ENCODE measurements at regions not wholly inside any gene's neighbourhood (a gene's known extent, or its start where the extent isn't known, plus 50 kb on each side); places are given as distances from the start of the nearest gene placed in this dataset.

DNA sequence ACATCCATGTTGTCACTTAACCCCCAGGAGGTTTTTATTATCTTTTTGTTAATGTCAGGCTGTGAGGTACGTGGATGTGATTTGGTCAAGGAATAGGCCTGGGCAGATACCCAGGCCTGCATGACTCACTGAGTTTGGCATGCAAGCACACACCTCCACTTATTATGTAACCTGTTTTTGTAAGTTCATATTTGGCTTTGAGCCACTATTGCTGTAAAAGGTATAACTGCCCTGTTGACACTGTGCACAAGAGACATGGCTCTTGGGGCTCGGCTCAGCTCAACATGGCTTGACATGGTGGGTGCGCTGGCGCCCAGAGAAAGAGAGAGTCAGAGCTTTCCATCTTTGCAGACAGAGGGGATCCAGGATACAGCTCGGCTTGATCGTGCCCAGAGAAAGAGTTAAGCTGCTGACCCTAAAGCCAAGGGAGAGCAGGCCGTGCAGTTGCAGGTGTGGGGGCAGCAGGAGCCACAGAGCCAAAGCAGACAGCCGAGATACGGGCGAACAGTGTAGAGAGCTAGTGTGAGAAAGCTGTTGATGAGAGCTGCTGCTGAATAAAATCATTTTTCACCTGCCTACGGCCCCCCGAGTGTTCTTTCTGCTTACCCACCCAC, 67.9 kb upstream of the UNC13C start:
- TF ChIP-seq, protein P1, sequence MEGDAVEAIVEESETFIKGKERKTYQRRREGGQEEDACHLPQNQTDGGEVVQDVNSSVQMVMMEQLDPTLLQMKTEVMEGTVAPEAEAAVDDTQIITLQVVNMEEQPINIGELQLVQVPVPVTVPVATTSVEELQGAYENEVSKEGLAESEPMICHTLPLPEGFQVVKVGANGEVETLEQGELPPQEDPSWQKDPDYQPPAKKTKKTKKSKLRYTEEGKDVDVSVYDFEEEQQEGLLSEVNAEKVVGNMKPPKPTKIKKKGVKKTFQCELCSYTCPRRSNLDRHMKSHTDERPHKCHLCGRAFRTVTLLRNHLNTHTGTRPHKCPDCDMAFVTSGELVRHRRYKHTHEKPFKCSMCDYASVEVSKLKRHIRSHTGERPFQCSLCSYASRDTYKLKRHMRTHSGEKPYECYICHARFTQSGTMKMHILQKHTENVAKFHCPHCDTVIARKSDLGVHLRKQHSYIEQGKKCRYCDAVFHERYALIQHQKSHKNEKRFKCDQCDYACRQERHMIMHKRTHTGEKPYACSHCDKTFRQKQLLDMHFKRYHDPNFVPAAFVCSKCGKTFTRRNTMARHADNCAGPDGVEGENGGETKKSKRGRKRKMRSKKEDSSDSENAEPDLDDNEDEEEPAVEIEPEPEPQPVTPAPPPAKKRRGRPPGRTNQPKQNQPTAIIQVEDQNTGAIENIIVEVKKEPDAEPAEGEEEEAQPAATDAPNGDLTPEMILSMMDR (tag by site-specific recombination; IDR thresholded peaks at IDR 0.05), result no peak
- TF ChIP-seq, protein P2, sequence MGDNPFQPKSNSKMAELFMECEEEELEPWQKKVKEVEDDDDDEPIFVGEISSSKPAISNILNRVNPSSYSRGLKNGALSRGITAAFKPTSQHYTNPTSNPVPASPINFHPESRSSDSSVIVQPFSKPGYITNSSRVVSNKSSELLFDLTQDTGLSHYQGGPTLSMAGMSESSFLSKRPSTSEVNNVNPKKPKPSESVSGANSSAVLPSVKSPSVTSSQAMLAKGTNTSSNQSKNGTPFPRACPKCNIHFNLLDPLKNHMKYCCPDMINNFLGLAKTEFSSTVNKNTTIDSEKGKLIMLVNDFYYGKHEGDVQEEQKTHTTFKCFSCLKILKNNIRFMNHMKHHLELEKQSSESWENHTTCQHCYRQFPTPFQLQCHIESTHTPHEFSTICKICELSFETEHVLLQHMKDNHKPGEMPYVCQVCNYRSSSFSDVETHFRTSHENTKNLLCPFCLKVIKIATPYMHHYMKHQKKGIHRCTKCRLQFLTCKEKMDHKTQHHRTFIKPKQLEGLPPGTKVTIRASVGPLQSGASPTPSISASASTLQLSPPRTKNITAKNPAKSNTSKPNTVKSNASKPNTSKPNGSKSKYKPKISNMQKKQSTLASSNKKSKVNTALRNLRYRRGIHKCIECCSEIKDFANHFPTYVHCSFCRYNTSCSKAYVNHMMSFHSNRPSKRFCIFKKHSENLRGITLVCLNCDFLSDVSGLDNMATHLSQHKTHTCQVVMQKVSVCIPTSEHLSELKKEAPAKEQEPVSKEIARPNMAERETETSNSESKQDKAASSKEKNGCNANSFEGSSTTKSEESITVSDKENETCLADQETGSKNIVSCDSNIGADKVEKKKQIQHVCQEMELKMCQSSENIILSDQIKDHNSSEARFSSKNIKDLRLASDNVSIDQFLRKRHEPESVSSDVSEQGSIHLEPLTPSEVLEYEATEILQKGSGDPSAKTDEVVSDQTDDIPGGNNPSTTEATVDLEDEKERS (tag by site-specific recombination; IDR thresholded peaks at IDR 0.05), result no peak
- TF ChIP-seq ZNF600 (tag by site-specific recombination; IDR thresholded peaks at IDR 0.05) (no peak), SCRT1 (tag by site-specific recombination; IDR thresholded peaks at IDR 0.05; ENCODE audit: borderline replicate concordance) (no peak), ZNF510 (tag by site-specific recombination; IDR thresholded peaks at IDR 0.05; ENCODE audit: insufficient replicate concordance) (no peak), ZNF561 (tag by site-specific recombination; IDR thresholded peaks at IDR 0.05; ENCODE audit: borderline replicate concordance) (no peak), ZNF596 (tag by site-specific recombination; IDR thresholded peaks at IDR 0.05) (no peak), GLI4 (tag by site-specific recombination; IDR thresholded peaks at IDR 0.05) (no peak), ZNF114 (tag by site-specific recombination; IDR thresholded peaks at IDR 0.05) (no peak), ZBTB17 (tag by site-specific recombination; IDR thresholded peaks at IDR 0.05) (no peak), ZNF324 (tag by site-specific recombination; IDR thresholded peaks at IDR 0.05) (no peak), ZNF558 (tag by site-specific recombination; IDR thresholded peaks at IDR 0.05) (no peak)

Measured in HEK293 (cell line).